HepG2 (cell line): ENCODE measurements at regions not wholly inside any gene's neighbourhood (a gene's known extent, or its start where the extent isn't known, plus 50 kb on each side); places are given as distances from the start of the nearest gene placed in this dataset.

Experiments
- ATAC-seq: fragments of 200-7000 bp; cut with Tn5 transposase; 3 replicates; pipeline ENCODE4 v1.9.1; 2020; ENCODE audit warnings: mild to moderate bottlenecking, moderate library complexity
- BruUV-seq: library from RNA; stranded (reverse); fragments of 400-500 nt; replicated peaks from 2 replicates; lab custom pipeline; 2021; lab: Mats Ljungman, UMichigan
- CTCF ChIA-PET: fragments of 300-600 bp; formaldehyde crosslinking; extraction: SDS; loops from one replicate; lab custom pipeline; 2021; ENCODE audit warnings: low total read pairs, inconsistent platforms, low intra/inter-chr PET ratio; lab: Yijun Ruan, JAX
- POLR2A ChIA-PET: fragments of 350-600 bp; sonication (Branson Sonifier 250); formaldehyde crosslinking; loops from one replicate; lab custom pipeline; 2020; ENCODE audit warnings: antibody characterized with exemption, inconsistent platforms; lab: Yijun Ruan, JAX
- DNase-seq: peaks from one replicate; pipeline ENCODE4 v3.0.0-alpha.2; 2015; ENCODE audit warnings: low spot score
- FAIRE-seq: peaks from 3 replicates; lab custom pipeline; 2011; peaks lifted over from hg19 to GRCh38; lab: Jason Lieb, UNC
- H2AFZ ChIP-seq: one replicate; pipeline ENCODE4 v1.6.1; 2011; ENCODE audit warnings: low read length, inconsistent platforms
- H3K27ac ChIP-seq: fragments of 300-600 bp; 3 replicates; pipeline ENCODE4 v1.8.0; 2011; ENCODE audit warnings: mixed run types, mild to moderate bottlenecking, mixed read lengths, low read length, inconsistent platforms; ENCODE audit not compliant: insufficient read depth; ENCODE audit errors: extremely low read length
- H3K27me3 ChIP-seq, 2 experiments: fragments of 200-600 bp in 1 of 2; 2 replicates in 1 of 2; 3 replicates in 1 of 2; pipeline versions ENCODE4 v1.6.0 to v1.8.0; 2011; ENCODE audit warnings: low read length in 2 of 2, mild to moderate bottlenecking in 2 of 2, moderate library complexity in 2 of 2, inconsistent platforms in 1 of 2; ENCODE audit not compliant: insufficient read depth in 2 of 2, control insufficient read depth in 1 of 2
- H3K36me3 ChIP-seq, 2 experiments: fragments of 200-600 bp in 1 of 2; replicated peaks in 1 of 2; 2 replicates in 1 of 2; 3 replicates in 1 of 2; pipeline versions ENCODE4 v1.5.1 to v1.8.0; 2011; ENCODE audit warnings: low read length in 2 of 2, inconsistent platforms in 1 of 2; ENCODE audit not compliant: insufficient read depth in 2 of 2, control insufficient read depth in 1 of 2
- H3K4me1 ChIP-seq: 2 replicates; pipeline ENCODE4 v1.5.1; 2012; ENCODE audit warnings: low read length, inconsistent platforms; ENCODE audit not compliant: insufficient read depth
- H3K4me2 ChIP-seq: 2 replicates; pipeline ENCODE4 v1.6.0; 2011; ENCODE audit warnings: low read depth, low read length, inconsistent platforms
- H3K4me3 ChIP-seq, 3 experiments: fragments of 200-600 bp in 1 of 3; sonication (generic), shearing (Covaris generic) in 1 of 3; replicated peaks in 1 of 3; 2 replicates each; pipeline ENCODE4 v1.5.1; 2011 to 2016; ENCODE audit warnings: low read length in 3 of 3, inconsistent platforms in 2 of 3, low read depth in 2 of 3, mild to moderate bottlenecking in 2 of 3, control low read depth in 1 of 3, mixed read lengths in 1 of 3; ENCODE audit not compliant: insufficient read depth in 1 of 3
- H3K79me2 ChIP-seq: one replicate; pipeline ENCODE4 v1.6.1; 2011; ENCODE audit warnings: low read length, inconsistent platforms; ENCODE audit not compliant: insufficient read depth
- H3K9ac ChIP-seq: 2 replicates; pipeline ENCODE4 v1.6.0; 2011; ENCODE audit warnings: mild to moderate bottlenecking, low read depth, low read length, inconsistent platforms; ENCODE audit not compliant: insufficient read depth
- H3K9me3 ChIP-seq: 2 replicates; pipeline ENCODE4 v1.5.1; 2012; ENCODE audit warnings: mild to moderate bottlenecking, low read length
- H4K20me1 ChIP-seq: 2 replicates; pipeline ENCODE4 v1.6.0; 2011; ENCODE audit warnings: inconsistent platforms, mild to moderate bottlenecking, low read length, moderate library complexity; ENCODE audit not compliant: insufficient read depth
- EEA1 ChIP-seq: sonication (generic); formaldehyde crosslinking; IDR thresholded peaks from 2 replicates; pipeline ENCODE4 v1.5.1; 2020; ENCODE audit warnings: mild to moderate bottlenecking, missing genetic modification reagents, borderline replicate concordance
- GTF2F1 ChIP-seq: fragments of 150-350 bp; IDR thresholded peaks from 2 replicates; pipeline ENCODE4 v1.6.1; 2014; ENCODE audit warnings: low read length
- NCOA5 ChIP-seq: sonication (generic); formaldehyde crosslinking; IDR thresholded peaks from 2 replicates; pipeline ENCODE4 v1.4.0; 2020; ENCODE audit warnings: missing genetic modification reagents
- PITX1 ChIP-seq: sonication (generic); formaldehyde crosslinking; IDR thresholded peaks from 2 replicates; pipeline ENCODE4 v1.5.1; 2020; ENCODE audit warnings: mild to moderate bottlenecking, missing genetic modification reagents
- SMAD9 ChIP-seq: sonication (generic); formaldehyde crosslinking; IDR thresholded peaks from 2 replicates; pipeline ENCODE4 v1.5.1; 2020; ENCODE audit warnings: mild to moderate bottlenecking, missing genetic modification reagents
- SRSF9 ChIP-seq: fragments of 200-400 bp; formaldehyde crosslinking; IDR thresholded peaks from 2 replicates; pipeline ENCODE4 v1.6.1; 2018; ENCODE audit warnings: borderline replicate concordance, mild to moderate bottlenecking, low read depth, low read length; ENCODE audit not compliant: insufficient read depth, poor library complexity, severe bottlenecking
- XRCC5 ChIP-seq: fragments of 200-400 bp; formaldehyde crosslinking; optimal IDR thresholded peaks from 2 replicates; pipeline ENCODE3; 2017; ENCODE audit warnings: mild to moderate bottlenecking, low read length
- YEATS4 ChIP-seq: sonication (generic); formaldehyde crosslinking; IDR thresholded peaks from 2 replicates; pipeline ENCODE4 v1.4.0; 2020; ENCODE audit warnings: missing genetic modification reagents, borderline replicate concordance
- ZIK1 ChIP-seq: sonication (generic); formaldehyde crosslinking; IDR thresholded peaks from 2 replicates; pipeline ENCODE4 v1.5.0; 2020; ENCODE audit warnings: mild to moderate bottlenecking, low read depth, missing genetic modification reagents, borderline replicate concordance
- ZNF510 ChIP-seq: sonication (generic); formaldehyde crosslinking; IDR thresholded peaks from 2 replicates; pipeline ENCODE4 v1.4.0; 2020; ENCODE audit warnings: low read depth, mild to moderate bottlenecking, missing genetic modification reagents
- ZNF614 ChIP-seq: IDR thresholded peaks from 2 replicates; pipeline ENCODE4 v1.6.1; 2018; ENCODE audit warnings: missing biosample characterization, missing genetic modification reagents, inconsistent platforms, borderline replicate concordance
- WGBS: methylation state at CpG from one replicate; pipeline ENCODE4 v1.1.6; 2017; ENCODE audit warnings: low lambda C conversion rate; 5-methylcytosine and 5-hydroxymethylcytosine counted together
- in situ Hi-C: cut with HindIII; loops from 2 replicates; pipeline ENCODE4 v1.10.0; 2017; ENCODE audit warnings: low pct_unique_long_range_greater_than_20kb; ENCODE audit not compliant: extremely low pct_ligation_motif_present
- intact Hi-C: fragments of 100-400 bp; cut with micrococcal nuclease; formaldehyde crosslinking; loops from one replicate; pipeline ENCODE4 v1.10.0; 2022; ENCODE audit not compliant: unreplicated experiment
- TF ChIP-seq, protein P1 (sequence below): sonication (generic); formaldehyde crosslinking; IDR thresholded peaks from 2 replicates; pipeline ENCODE4 v1.4.0; 2020; ENCODE audit warnings: missing genetic modification reagents, low read depth, mild to moderate bottlenecking, borderline replicate concordance
- TF ChIP-seq, protein P2 (sequence below): sonication (generic); formaldehyde crosslinking; conservative IDR thresholded peaks from 2 replicates; pipeline ENCODE4 v1.5.0; 2020; ENCODE audit warnings: missing genetic modification reagents
- TF ChIP-seq, protein P3 (sequence below): sonication (generic); formaldehyde crosslinking; IDR thresholded peaks from 2 replicates; pipeline ENCODE4 v1.4.0; 2020; ENCODE audit warnings: missing genetic modification reagents
- TF ChIP-seq, protein P4 (sequence below): sonication (generic); formaldehyde crosslinking; IDR thresholded peaks from 2 replicates; pipeline ENCODE4 v1.5.0; 2020; ENCODE audit warnings: mild to moderate bottlenecking, missing genetic modification reagents

DNA sequence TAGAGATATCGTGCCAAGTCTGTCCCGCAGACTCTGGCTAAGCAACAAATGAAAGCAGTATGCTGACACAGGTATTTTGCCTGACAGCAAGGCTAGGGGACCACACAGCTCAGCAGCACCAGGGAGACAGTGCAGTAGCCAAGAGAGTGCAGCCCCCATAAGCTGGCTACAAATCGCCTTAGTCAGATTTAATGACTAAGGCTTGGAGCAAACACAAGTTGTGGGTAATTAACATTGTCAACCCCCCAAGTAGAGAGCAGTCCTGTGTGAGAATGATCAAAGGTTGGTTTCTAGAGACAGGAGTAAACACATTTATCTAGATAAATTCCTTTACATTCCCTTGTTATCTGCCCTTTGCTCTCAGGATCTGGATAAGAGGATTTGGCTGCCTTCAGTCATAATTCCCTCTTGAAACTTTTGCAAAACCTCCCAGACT, 1434.5 kb upstream of the CDH6 start (continued):
- no peak for TF ChIP-seq SMAD9 (CRISPR knock-in tag)
- TF ChIP-seq, protein P1, sequence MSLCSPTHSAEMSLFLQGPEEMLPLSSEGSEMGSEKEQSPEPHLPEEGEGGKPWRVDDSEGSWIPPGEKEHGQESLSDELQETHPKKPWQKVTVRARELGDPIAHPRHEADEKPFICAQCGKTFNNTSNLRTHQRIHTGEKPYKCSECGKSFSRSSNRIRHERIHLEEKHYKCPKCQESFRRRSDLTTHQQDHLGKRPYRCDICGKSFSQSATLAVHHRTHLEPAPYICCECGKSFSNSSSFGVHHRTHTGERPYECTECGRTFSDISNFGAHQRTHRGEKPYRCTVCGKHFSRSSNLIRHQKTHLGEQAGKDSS (CRISPR knock-in tag): no peak

DNA sequence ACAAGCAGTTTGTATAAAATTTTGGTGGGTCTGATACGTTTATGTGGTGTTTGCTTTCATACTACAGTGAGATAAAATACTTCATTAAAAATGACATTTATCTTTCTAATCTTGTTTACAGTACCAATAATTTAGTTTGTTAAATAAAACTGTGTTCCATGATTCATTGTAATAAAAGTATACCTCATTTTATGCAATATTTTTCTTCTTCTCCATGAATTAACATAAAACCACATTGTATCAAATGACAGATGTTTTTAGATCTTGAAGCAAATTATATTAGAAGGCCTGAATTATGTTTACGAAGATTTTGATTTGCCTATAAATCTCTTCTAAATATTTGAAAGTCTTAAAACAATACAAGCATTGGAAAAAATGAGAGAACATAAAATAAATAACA, 1443.0 kb upstream of the CDH6 start:
- no peaks in the 10 kb centered on the region for H3K4me1 ChIP-seq
- no peak overlapping the region for H3K4me2 ChIP-seq
- in situ Hi-C loops (no loop called here), intact Hi-C loops (no loop called here)
- no peak for FAIRE-seq
- no peaks in the 10 kb centered on the region for H3K36me3 ChIP-seq
- no peaks in the 10 kb centered on the region for H3K79me2 ChIP-seq
- H3K9ac ChIP-seq: no peak overlapping the region
- no TSS peak for BruUV-seq
- ChIA-PET CTCF (no interaction called here), POLR2A (no interaction called here)
- no peak for ATAC-seq
- H3K27ac ChIP-seq: no peak overlapping the region
- no peak overlapping the region for H2AFZ ChIP-seq
- H3K9me3 ChIP-seq: no peaks in the 10 kb centered on the region
- no peaks in the 10 kb centered on the region for H3K27me3 ChIP-seq
- H4K20me1 ChIP-seq: no peaks in the 10 kb centered on the region
- no peak for DNase-seq
- WGBS: 49% methylated on average over 2 of the region's 2 CpGs
- H3K4me3 ChIP-seq: no peak overlapping the region
- TF ChIP-seq NCOA5 (CRISPR knock-in tag) (no peak), SRSF9 (no peak), EEA1 (no peak), ZNF510 (no peak), XRCC5 (no peak), PITX1 (CRISPR knock-in tag) (no peak), GTF2F1 (no peak), YEATS4 (CRISPR knock-in tag) (no peak), ZIK1 (CRISPR knock-in tag) (no peak), ZNF614 (CRISPR knock-in tag) (no peak)
- TF ChIP-seq, protein P2, sequence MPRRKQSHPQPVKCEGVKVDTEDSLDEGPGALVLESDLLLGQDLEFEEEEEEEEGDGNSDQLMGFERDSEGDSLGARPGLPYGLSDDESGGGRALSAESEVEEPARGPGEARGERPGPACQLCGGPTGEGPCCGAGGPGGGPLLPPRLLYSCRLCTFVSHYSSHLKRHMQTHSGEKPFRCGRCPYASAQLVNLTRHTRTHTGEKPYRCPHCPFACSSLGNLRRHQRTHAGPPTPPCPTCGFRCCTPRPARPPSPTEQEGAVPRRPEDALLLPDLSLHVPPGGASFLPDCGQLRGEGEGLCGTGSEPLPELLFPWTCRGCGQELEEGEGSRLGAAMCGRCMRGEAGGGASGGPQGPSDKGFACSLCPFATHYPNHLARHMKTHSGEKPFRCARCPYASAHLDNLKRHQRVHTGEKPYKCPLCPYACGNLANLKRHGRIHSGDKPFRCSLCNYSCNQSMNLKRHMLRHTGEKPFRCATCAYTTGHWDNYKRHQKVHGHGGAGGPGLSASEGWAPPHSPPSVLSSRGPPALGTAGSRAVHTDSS (CRISPR knock-in tag): no peak
- TF ChIP-seq, protein P3, sequence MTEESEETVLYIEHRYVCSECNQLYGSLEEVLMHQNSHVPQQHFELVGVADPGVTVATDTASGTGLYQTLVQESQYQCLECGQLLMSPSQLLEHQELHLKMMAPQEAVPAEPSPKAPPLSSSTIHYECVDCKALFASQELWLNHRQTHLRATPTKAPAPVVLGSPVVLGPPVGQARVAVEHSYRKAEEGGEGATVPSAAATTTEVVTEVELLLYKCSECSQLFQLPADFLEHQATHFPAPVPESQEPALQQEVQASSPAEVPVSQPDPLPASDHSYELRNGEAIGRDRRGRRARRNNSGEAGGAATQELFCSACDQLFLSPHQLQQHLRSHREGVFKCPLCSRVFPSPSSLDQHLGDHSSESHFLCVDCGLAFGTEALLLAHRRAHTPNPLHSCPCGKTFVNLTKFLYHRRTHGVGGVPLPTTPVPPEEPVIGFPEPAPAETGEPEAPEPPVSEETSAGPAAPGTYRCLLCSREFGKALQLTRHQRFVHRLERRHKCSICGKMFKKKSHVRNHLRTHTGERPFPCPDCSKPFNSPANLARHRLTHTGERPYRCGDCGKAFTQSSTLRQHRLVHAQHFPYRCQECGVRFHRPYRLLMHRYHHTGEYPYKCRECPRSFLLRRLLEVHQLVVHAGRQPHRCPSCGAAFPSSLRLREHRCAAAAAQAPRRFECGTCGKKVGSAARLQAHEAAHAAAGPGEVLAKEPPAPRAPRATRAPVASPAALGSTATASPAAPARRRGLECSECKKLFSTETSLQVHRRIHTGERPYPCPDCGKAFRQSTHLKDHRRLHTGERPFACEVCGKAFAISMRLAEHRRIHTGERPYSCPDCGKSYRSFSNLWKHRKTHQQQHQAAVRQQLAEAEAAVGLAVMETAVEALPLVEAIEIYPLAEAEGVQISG (CRISPR knock-in tag): no peak
- TF ChIP-seq, protein P4, sequence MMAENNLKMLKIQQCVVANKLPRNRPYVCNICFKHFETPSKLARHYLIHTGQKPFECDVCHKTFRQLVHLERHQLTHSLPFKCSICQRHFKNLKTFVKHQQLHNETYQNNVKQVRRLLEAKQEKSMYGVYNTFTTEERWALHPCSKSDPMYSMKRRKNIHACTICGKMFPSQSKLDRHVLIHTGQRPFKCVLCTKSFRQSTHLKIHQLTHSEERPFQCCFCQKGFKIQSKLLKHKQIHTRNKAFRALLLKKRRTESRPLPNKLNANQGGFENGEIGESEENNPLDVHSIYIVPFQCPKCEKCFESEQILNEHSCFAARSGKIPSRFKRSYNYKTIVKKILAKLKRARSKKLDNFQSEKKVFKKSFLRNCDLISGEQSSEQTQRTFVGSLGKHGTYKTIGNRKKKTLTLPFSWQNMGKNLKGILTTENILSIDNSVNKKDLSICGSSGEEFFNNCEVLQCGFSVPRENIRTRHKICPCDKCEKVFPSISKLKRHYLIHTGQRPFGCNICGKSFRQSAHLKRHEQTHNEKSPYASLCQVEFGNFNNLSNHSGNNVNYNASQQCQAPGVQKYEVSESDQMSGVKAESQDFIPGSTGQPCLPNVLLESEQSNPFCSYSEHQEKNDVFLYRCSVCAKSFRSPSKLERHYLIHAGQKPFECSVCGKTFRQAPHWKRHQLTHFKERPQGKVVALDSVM (CRISPR knock-in tag): no peak
